ENCODE measurements at regions not wholly inside any gene's neighbourhood (a gene's known extent, or its start where the extent isn't known, plus 50 kb on each side); places are given as distances from the start of the nearest gene placed in this dataset.

GRCh38 chrX:120751683-120752082 lies 121.8 kb upstream of the C1GALT1C1 start:
- TF ChIP-seq POLR2A (IDR thresholded peaks at IDR 0.05): no peak
- TF ChIP-seq, protein P1, sequence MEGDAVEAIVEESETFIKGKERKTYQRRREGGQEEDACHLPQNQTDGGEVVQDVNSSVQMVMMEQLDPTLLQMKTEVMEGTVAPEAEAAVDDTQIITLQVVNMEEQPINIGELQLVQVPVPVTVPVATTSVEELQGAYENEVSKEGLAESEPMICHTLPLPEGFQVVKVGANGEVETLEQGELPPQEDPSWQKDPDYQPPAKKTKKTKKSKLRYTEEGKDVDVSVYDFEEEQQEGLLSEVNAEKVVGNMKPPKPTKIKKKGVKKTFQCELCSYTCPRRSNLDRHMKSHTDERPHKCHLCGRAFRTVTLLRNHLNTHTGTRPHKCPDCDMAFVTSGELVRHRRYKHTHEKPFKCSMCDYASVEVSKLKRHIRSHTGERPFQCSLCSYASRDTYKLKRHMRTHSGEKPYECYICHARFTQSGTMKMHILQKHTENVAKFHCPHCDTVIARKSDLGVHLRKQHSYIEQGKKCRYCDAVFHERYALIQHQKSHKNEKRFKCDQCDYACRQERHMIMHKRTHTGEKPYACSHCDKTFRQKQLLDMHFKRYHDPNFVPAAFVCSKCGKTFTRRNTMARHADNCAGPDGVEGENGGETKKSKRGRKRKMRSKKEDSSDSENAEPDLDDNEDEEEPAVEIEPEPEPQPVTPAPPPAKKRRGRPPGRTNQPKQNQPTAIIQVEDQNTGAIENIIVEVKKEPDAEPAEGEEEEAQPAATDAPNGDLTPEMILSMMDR (IDR thresholded peaks at IDR 0.05): no peak
